ENCODE measurements at regions not wholly inside any gene's neighbourhood (a gene's known extent, or its start where the extent isn't known, plus 50 kb on each side); places are given as distances from the start of the nearest gene placed in this dataset.

- no peak for TF ChIP-seq CTCF (IDR thresholded peaks at IDR 0.05)
- TF ChIP-seq ZFX (IDR thresholded peaks at IDR 0.05; ENCODE audit: borderline replicate concordance): no peak
Measured at GRCh38 chr5:56585461-56585860, 229.9 kb upstream of the MAP3K1 start.
